CD4-positive, alpha-beta T cell (primary cell): ENCODE measurements at regions not wholly inside any gene's neighbourhood (a gene's known extent, or its start where the extent isn't known, plus 50 kb on each side); places are given as distances from the start of the nearest gene placed in this dataset.

Source experiments
- ATAC-seq: fragments of 200-7000 bp; cut with Tn5 transposase; one replicate; pipeline ENCODE4 v1.10.0; 2022; ENCODE audit warnings: mild to moderate bottlenecking; ENCODE audit not compliant: poor library complexity
- CTCF ChIA-PET: fragments of 350-600 bp; sonication (Branson Sonifier 250); formaldehyde crosslinking; loops from one replicate; lab custom pipeline; 2021; ENCODE audit warnings: antibody characterized with exemption, inconsistent platforms; lab: Charles Lee
- POLR2A ChIA-PET: fragments of 350-600 bp; sonication (Branson Sonifier 250); formaldehyde crosslinking; loops from one replicate; lab custom pipeline; 2021; ENCODE audit warnings: antibody characterized with exemption, inconsistent platforms; lab: Charles Lee
- DNase-seq, 14 experiments: peaks; one replicate each; pipeline ENCODE4 v3.0.0-alpha.2; 2013 to 2020; ENCODE audit warnings: mixed read lengths in 2 of 14
- H3K27ac ChIP-seq, 2 donors: one replicate each; pipeline versions ENCODE4 v1.5.1 to v1.7.0; 2013; ENCODE audit warnings: low read length in 2 of 2, low read depth in 1 of 2, mild to moderate bottlenecking in 1 of 2
- H3K27me3 ChIP-seq, 2 experiments: 1 replicate in 1 of 2; 2 replicates in 1 of 2; pipeline versions ENCODE4 v1.6.1 to v1.7.0; 2013; ENCODE audit warnings: low read length in 2 of 2, control low read depth in 1 of 2, mild to moderate bottlenecking in 1 of 2, moderate library complexity in 1 of 2; ENCODE audit not compliant: insufficient read depth in 2 of 2, control insufficient read depth in 1 of 2
- H3K36me3 ChIP-seq: one replicate; pipeline ENCODE4 v1.6.1; 2013; ENCODE audit warnings: low read length, control low read depth; ENCODE audit not compliant: insufficient read depth
- H3K4me1 ChIP-seq: one replicate; pipeline ENCODE4 v1.6.1; 2013; ENCODE audit warnings: low read length, control low read depth; ENCODE audit not compliant: insufficient read depth
- H3K4me3 ChIP-seq: one replicate; pipeline ENCODE4 v1.5.1; 2013; ENCODE audit warnings: mild to moderate bottlenecking, low read length, moderate library complexity
- H3K9me3 ChIP-seq, 2 experiments: 1 replicate in 1 of 2; 2 replicates in 1 of 2; pipeline versions ENCODE4 v1.6.1 to v1.7.0; 2013; ENCODE audit warnings: low read length in 2 of 2, mild to moderate bottlenecking in 2 of 2, control low read depth in 1 of 2, moderate library complexity in 1 of 2; ENCODE audit not compliant: control insufficient read depth in 1 of 2, insufficient read depth in 1 of 2
- H3K27ac Mint-ChIP-seq: one replicate; pipeline ENCODE4 v1.8.0; 2020; ENCODE audit warnings: mixed read lengths
- H3K27me3 Mint-ChIP-seq: one replicate; pipeline ENCODE4 v1.8.0; 2021; ENCODE audit warnings: mixed read lengths
- H3K36me3 Mint-ChIP-seq: one replicate; pipeline ENCODE4 v1.8.0; 2021; ENCODE audit warnings: low read depth, mixed read lengths
- H3K4me1 Mint-ChIP-seq: one replicate; pipeline ENCODE4 v1.8.0; 2021; ENCODE audit warnings: low read depth, mixed read lengths
- H3K4me3 Mint-ChIP-seq: one replicate; pipeline ENCODE4 v1.8.0; 2020; ENCODE audit warnings: mild to moderate bottlenecking, mixed read lengths
- H3K9me3 Mint-ChIP-seq: one replicate; pipeline ENCODE4 v1.8.0; 2020; ENCODE audit warnings: mixed read lengths
- CTCF ChIP-seq: fragments of 200-600 bp; IDR thresholded peaks from one replicate; pipeline ENCODE4 v1.8.0; 2022; ENCODE audit warnings: antibody characterized with exemption, mild to moderate bottlenecking
- intact Hi-C, 2 experiments: fragments of 100-400 bp; cut with DNase I in 1 of 2; cut with micrococcal nuclease in 1 of 2; formaldehyde crosslinking; loops; one replicate each; pipeline versions ENCODE4 v1.15.1 to v1.9.0; 2023 to 2025; cut with DNase I, micrococcal nuclease

- CTCF ChIA-PET = no interaction called here
- intact Hi-C loops = no loop called here
Observed at GRCh38 chr18:22513721-22514481, 96.2 kb upstream of the CTAGE1 start.

GRCh38 chr18:22514655-22515054, 96.9 kb upstream of the CTAGE1 start:
- Histone ChIP-seq H3K9me3 (peaks cover 0 to 11% of the 10 kb centered on the region in 2 experiments), H3K4me1 (no peaks in the 10 kb centered on the region), H3K27ac (no peak overlapping the region), H3K4me3 (no peak overlapping the region), H3K36me3 (no peaks in the 10 kb centered on the region), H3K27me3 (no peaks in the 10 kb centered on the region)
- peaks cover 3% of the 10 kb centered on the region for H3K27me3 Mint-ChIP-seq
- H3K4me3 Mint-ChIP-seq = no peak overlapping the region
- TF ChIP-seq CTCF = no peak
- no peaks in the 10 kb centered on the region for H3K36me3 Mint-ChIP-seq
- ATAC-seq = no peak
- POLR2A ChIA-PET = no interaction called here
- intact Hi-C loops = no loop called here
- H3K27ac Mint-ChIP-seq = no peak overlapping the region
- CTCF ChIA-PET = no interaction called here
- H3K9me3 Mint-ChIP-seq = no peaks in the 10 kb centered on the region
- H3K4me1 Mint-ChIP-seq = no peaks in the 10 kb centered on the region
- DNase-seq = no peak

More at GRCh38 chr18:22513721-22514481, 96.2 kb upstream of the CTAGE1 start:
- Mint-ChIP-seq H3K4me1 (no peaks in the 10 kb centered on the region), H3K36me3 (no peaks in the 10 kb centered on the region), H3K4me3 (no peak overlapping the region), H3K27ac (no peak overlapping the region), H3K27me3 (peaks cover 3% of the 10 kb centered on the region), H3K9me3 (no peaks in the 10 kb centered on the region)
- no peak for DNase-seq
- TF ChIP-seq CTCF = no peak
- Histone ChIP-seq H3K27me3 (no peaks in the 10 kb centered on the region), H3K9me3 (peaks cover 0 to 11% of the 10 kb centered on the region in 2 experiments), H3K36me3 (no peaks in the 10 kb centered on the region), H3K27ac (no peak overlapping the region), H3K4me1 (no peaks in the 10 kb centered on the region), H3K4me3 (no peak overlapping the region)
- ATAC-seq = no peak
- POLR2A ChIA-PET = no interaction called here

- H3K4me1 Mint-ChIP-seq = no peaks in the 10 kb centered on the region
- DNase-seq (no peak), ATAC-seq (no peak)
- intact Hi-C loops = no loop called here
- TF ChIP-seq CTCF = no peak
- no peak overlapping the region for H3K4me3 Mint-ChIP-seq
- Histone ChIP-seq H3K4me3 (no peak overlapping the region), H3K36me3 (no peaks in the 10 kb centered on the region), H3K27ac (no peak overlapping the region), H3K4me1 (no peaks in the 10 kb centered on the region), H3K27me3 (no peaks in the 10 kb centered on the region), H3K9me3 (peaks cover 0 to 11% of the 10 kb centered on the region in 2 experiments)
- ChIA-PET CTCF (no interaction called here), POLR2A (no interaction called here)
- H3K27ac Mint-ChIP-seq = no peak overlapping the region
- no peaks in the 10 kb centered on the region for H3K36me3 Mint-ChIP-seq
- H3K9me3 Mint-ChIP-seq = no peaks in the 10 kb centered on the region
- H3K27me3 Mint-ChIP-seq = peaks cover 3% of the 10 kb centered on the region
Observed at GRCh38 chr18:22515250-22515649, 97.5 kb upstream of the CTAGE1 start.
